GM21528 (cell line): ENCODE measurements at regions not wholly inside any gene's neighbourhood (a gene's known extent, or its start where the extent isn't known, plus 50 kb on each side); places are given as distances from the start of the nearest gene placed in this dataset.

ENCODE experiments used
- ATAC-seq: cut with Tn5 transposase; IDR thresholded peaks from one replicate; pipeline ENCODE4 v1.9.1; 2021; ENCODE audit warnings: mild to moderate bottlenecking, moderate library complexity; ENCODE audit not compliant: unreplicated experiment, low FRiP score

- no peak for ATAC-seq
These were observed 291.9 kb upstream of the SPRED2 start for GRCh38 chr2:65724336-65724735.

DNA sequence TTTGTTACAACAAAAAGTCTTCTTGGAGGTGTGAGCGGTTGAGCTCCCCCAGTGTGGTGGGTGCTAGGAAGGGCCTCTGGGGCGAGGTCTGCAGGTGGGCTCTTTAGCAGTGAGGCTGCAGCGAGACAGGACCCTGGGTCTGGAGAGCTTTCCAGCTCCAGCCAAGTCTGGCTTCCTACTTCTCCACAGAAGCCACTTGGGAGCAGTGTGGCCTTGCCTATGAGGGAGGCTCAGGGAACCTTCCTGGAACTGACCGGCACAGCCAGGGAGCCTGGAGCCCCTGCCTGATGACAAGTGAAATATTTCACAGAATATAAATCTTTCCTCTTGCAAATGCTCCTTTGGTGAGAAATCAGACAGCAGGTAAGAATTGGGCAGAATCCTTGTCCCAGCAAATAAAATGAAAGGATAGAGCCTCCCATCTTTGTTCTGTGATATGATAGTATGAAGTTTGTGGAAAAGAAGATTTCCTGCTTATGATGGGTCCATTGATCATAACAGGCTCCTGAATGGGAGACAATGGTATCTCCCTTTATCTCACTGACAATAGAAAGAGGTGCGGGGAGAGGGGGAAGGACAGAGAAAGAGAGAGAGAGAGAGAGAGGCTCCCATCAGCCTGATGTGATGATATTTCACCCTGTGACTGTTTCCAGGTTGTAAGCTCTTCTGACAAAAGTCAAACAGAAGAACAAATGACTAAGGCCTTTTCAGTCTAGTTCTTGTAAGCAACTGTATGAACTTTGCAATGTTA is 289.8 kb upstream of the SPRED2 start:
- ATAC-seq = no peak

DNA sequence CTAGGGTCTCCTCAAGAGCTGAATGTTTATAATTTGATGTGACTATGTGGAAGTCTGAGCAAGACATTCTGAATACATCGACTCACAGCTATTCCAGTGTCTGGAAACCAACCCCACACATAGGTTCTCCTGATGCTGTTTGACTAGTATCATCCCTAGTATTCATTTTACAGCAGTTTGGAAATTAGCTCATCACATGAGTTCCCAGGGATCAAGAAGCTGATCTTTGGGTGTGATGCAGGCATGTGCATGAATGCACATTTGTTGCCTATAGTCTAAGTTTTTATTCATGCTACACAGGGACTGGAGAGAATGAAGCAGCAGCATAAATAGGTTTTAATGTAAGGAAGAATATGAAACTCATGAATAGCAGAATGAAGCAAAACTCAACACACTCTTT is 284.3 kb upstream of the SPRED2 start:
- no peak for ATAC-seq

- ATAC-seq = no peak
These were observed 282.9 kb upstream of the SPRED2 start for GRCh38 chr2:65715323-65715722.

DNA sequence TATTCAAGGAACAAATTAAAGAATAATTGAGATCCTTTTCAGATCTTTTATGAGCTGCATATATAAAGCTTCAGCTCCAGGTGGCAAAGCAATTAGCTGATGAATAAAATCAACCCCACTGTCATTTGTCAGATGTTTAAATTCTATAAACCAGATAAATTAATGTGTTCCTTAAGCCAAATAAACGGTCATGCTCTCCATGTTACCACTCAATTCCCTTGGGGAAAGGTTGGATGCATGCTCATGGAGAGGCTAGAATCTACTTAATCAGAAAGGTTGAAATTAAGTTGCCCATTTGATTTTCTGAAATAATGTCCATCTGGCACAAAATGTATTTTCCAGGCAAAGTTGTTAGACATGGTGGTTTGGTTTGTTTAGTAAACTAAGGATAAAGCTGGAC is 282.5 kb upstream of the SPRED2 start:
- ATAC-seq = no peak

- ATAC-seq = no peak
These were observed 279.5 kb upstream of the SPRED2 start for GRCh38 chr2:65711863-65712262.

DNA sequence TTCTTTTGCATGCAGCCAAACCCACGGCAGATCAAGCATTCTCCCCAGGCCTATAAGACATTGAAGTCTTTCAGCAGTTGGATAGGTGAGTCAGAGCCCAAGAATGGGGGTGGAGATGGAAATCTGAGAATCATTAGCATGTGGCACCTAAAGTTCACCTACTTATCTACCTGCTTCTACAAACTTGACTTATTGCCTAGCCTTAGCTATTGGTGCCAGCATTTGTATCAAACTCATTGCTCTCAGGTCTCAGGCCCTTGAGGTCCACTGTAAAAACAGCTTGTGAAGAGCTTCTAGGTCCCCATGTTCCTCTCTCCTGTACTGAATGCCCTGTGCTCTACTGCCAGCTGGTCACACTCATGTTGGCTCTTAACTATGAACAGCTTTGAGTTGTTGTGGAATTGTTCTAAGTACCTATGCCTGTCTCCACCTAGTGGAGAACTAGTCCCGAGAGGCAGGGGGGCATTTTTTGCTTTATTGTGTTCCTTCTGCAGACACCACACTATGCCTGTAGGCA is 278.4 kb upstream of the SPRED2 start:
- no peak for ATAC-seq

DNA sequence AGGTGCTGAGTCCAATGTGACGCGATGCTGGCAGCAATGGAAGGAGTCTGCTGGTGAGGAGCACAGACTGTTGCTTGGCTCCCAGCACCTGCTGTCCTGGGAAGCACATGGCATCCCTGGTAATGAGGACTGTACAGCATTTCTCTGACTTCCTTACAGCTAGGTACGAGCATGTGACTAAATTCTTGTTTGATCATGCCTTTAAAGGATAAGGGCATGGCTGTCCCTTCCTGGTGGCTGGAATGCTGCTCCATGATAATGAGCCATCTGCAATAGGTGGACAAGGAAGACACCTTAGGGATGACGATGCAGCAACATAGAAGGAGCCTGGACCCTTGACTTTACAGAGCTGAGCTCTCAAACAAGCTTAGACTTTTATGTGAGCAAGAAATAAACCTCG is 278.0 kb upstream of the SPRED2 start:
- ATAC-seq = no peak

DNA sequence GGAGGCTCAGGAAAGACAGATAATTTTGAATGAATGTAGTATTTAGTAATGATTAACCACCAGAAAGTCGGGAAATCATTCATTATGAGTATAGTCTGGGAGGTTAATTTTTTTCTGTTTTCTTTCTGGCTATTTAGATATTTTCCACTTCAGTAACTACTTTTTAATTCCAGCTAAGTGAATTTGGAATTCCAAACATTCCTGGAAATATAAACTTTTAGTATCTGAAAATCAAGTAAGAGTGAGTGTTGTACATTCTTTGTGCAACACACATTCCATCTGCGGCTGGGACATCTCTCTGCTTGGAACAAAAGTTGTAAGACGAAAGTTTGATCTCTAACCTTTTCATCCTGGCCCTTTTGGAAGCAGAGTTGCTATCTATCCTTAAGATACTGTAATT is 275.7 kb upstream of the SPRED2 start:
- no peak for ATAC-seq

DNA sequence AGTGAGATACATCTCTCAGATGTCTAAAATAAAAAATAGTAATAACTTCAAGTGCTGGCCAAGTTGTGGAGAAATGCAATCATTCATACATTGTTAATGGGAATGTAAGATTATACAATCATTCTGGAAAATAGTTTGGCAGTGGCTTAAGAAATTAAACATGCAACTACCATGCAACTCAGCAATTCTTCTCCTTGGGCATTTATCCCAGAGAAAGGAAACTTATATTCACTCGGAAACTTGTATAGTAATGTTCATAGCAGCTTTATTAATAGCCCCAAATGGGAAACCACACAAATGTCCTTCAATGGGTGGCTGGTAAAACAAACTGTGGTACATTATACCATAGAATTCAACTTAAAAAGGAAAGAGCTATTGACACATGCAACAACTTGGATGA is 274.0 kb upstream of the SPRED2 start:
- no peak for ATAC-seq

GRCh38 chr2:65701191-65701590 is 268.8 kb upstream of the SPRED2 start:
- ATAC-seq = no peak

DNA sequence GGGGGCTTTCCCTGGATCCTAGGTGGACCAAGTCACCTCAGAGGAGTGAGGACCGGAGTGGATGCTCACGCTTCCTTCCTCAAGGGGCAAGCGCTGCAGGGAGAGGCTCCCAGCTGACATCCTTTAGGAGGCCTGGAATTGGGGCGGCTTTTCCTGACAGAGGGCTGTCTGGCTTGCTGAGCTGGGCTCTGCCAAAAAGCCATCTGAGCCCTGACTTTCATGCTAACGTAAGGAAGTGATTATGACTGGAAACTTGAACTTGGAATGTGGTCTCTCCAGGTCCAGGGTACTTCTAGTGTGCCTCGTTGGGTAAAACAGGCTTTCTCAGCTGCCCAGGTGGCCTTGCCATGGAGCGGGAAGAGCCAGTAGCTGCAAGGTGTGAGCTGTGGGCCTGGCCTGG is 268.3 kb upstream of the SPRED2 start:
- ATAC-seq = no peak

DNA sequence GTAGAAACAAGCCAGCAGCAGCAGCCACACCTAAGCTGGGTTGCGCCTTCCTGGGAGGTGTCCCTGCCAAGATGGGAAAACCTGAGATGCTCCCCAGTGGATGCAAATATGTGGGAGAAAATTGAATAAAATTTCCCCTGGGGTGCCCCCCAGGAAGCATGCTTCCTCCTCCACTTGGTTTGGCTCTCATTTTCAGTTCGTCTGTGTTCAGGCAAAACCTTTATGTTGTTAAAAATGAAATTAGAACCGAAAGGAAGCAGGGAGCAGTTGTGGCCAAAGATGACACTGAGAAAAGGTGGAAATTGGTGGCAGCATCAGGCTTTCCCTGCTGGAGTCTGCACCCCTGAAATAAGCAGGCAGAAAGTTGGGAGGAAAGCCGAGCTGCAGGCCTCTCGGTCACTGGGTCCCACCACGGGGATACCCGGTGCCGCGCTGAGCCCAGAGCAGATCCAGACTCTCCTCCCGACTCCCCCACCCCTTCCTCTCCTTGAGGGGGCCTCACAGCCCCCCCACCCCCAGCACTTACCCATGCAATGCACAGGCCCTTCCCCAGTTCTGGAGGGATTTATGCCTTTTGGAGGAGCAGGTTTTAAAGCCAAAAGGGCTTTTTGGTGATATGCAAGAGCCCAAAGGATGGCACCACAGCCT is 267.7 kb upstream of the SPRED2 start:
- no peak for ATAC-seq

DNA sequence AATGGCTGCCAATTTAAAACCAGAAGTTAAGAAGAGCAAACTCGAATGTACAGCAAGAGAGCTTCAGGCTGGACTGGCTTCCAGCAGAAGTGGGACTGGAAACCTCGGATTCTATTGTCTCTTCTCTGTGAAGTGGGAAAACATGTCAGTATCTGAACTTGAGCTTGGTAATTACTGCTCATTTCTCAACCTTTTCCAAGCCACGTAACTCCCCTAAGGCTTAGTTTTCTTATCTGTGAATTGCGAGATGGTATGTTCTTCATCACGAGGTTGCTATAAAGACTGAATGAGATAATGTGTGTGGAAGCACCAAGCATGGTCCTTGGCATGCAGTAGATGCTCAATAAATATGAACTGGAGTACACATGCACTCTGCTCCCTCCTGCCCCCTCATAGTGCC is 259.4 kb upstream of the SPRED2 start:
- ATAC-seq = no peak

DNA sequence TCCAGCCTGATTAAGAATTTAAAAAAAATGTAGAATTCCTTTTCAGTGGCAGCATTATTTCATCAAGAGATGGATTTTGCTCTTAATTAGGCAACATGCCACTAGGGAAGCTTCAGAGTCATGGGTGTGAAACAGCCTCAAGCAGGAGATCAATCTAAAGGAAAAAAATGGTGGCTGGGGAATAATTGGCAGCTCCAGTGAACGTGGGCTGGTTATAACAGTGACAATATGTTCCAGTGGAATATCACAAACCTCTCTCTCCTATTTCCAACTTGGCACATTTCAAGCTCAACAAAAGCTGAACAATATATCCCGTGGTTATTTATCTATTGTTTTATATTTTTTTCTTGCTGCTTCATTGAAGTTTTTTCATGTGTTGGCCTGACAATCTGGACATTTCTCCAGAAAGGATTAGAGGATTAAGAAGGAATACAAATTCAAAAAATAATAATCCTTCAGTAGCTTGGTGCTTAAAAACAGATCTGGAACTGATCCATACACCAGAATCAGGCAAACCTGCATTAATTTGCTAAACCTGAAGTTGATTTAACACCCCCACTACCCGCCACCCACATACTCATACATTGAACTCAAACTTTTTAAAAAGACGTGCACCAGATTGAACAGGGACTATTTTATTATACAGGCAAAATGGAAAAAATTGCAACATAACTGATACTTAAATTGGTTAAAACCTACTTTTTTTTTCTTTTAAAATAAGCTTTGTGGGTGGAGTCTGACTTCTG is 255.9 kb upstream of the SPRED2 start:
- ATAC-seq = no peak

- ATAC-seq = no peak
These were observed 255.2 kb upstream of the SPRED2 start for GRCh38 chr2:65687614-65688013.

GRCh38 chr2:65686928-65687521 is 254.6 kb upstream of the SPRED2 start:
- ATAC-seq = no peak

GRCh38 chr2:65681503-65681902 is 249.1 kb upstream of the SPRED2 start:
- ATAC-seq = no peak

- ATAC-seq = no peak
These were observed 246.5 kb upstream of the SPRED2 start for GRCh38 chr2:65678779-65679391.

GRCh38 chr2:65675350-65675749 is 243.0 kb upstream of the SPRED2 start:
- ATAC-seq = no peak
